Left ventricle myocardium inferior (tissue), 1 donor: ENCODE measurements at regions not wholly inside any gene's neighbourhood (a gene's known extent, or its start where the extent isn't known, plus 50 kb on each side); places are given as distances from the start of the nearest gene placed in this dataset.

Experiments used
- DNase-seq: peaks from one replicate; pipeline ENCODE4 v3.0.0-alpha.2; 2020
- H3K27ac ChIP-seq: fragments of 200-600 bp; replicated peaks from 2 replicates; pipeline ENCODE4 v1.8.0; 2021
- H3K27me3 ChIP-seq: fragments of 200-600 bp; 2 replicates; pipeline ENCODE4 v1.8.0; 2021; ENCODE audit warnings: low read depth
- H3K36me3 ChIP-seq: fragments of 200-600 bp; 2 replicates; pipeline ENCODE4 v1.8.0; 2021
- H3K4me1 ChIP-seq: fragments of 200-600 bp; 2 replicates; pipeline ENCODE4 v1.8.0; 2021
- H3K4me3 ChIP-seq: fragments of 200-600 bp; 2 replicates; pipeline ENCODE4 v1.8.0; 2021; ENCODE audit warnings: mild to moderate bottlenecking, moderate library complexity
- H3K9me3 ChIP-seq: fragments of 200-600 bp; replicated peaks from 2 replicates; pipeline ENCODE4 v1.8.0; 2021
- intact Hi-C: fragments of 100-400 bp; cut with micrococcal nuclease; formaldehyde crosslinking; loops from one replicate; pipeline ENCODE4 v1.11.0; 2022
- TF ChIP-seq, protein P1 (sequence below): fragments of 200-600 bp; IDR thresholded peaks from 2 replicates; pipeline ENCODE4 v1.8.0; 2021; ENCODE audit warnings: antibody characterized with exemption, mild to moderate bottlenecking, borderline replicate concordance
- donor health status: DM: no; HTN: yes; CAD: no; lungs with severe emphysema.

DNA sequence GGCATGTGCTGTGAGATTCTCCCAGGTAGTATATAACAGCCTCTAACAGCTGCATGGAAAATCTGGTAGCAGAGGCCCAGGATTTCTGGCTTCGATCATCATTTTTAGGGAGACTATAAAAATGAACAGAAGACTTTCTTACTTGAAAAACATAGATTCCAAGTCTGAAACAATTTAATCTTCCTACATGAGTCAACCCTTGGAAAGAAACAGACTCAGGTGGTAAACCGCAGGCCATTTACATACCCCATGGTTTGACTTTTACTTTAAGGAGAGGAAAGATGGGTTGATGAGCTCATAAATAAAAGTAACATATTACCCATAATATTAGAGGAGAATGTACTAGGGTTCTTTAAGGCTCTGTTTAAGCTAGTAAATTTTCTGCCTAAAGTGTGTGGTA lies 121.6 kb downstream of the CYSLTR2 start:
- no peak overlapping the region for H3K4me3 ChIP-seq
- H3K9me3 ChIP-seq: peaks cover 9% of the 10 kb centered on the region
- TF ChIP-seq, protein P1, sequence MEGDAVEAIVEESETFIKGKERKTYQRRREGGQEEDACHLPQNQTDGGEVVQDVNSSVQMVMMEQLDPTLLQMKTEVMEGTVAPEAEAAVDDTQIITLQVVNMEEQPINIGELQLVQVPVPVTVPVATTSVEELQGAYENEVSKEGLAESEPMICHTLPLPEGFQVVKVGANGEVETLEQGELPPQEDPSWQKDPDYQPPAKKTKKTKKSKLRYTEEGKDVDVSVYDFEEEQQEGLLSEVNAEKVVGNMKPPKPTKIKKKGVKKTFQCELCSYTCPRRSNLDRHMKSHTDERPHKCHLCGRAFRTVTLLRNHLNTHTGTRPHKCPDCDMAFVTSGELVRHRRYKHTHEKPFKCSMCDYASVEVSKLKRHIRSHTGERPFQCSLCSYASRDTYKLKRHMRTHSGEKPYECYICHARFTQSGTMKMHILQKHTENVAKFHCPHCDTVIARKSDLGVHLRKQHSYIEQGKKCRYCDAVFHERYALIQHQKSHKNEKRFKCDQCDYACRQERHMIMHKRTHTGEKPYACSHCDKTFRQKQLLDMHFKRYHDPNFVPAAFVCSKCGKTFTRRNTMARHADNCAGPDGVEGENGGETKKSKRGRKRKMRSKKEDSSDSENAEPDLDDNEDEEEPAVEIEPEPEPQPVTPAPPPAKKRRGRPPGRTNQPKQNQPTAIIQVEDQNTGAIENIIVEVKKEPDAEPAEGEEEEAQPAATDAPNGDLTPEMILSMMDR: no peak
- intact Hi-C loops: no loop called here
- H3K27me3 ChIP-seq: no peaks in the 10 kb centered on the region
- H3K4me1 ChIP-seq: peaks cover 16% of the 10 kb centered on the region
- no peaks in the 10 kb centered on the region for H3K36me3 ChIP-seq
- no peak for DNase-seq
- H3K27ac ChIP-seq: no peak overlapping the region

DNA sequence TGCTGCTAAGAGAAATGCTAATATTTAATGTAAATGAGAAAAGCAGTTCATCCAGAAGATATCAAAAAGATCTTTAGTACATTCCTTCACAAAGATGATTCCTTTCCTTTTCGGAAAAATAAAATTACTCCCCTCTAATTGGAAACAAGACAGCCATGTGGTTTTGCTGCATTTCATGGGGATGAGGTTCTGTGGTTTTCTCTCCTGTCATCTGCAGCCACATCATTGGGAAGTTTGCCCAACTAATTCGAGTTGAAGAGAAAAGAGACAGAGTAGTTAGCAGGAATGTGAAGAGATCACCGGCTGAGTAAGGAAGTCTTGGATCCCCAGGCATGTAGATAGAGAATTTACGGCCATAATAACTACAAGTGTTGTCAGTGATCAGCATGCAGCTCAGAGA lies 122.1 kb downstream of the CYSLTR2 start:
- DNase-seq: no peak
- no peaks in the 10 kb centered on the region for H3K27me3 ChIP-seq
- H3K27ac ChIP-seq: no peak overlapping the region
- peaks cover 15% of the 10 kb centered on the region for H3K9me3 ChIP-seq
- TF ChIP-seq, protein P1: no peak
- H3K4me3 ChIP-seq: no peak overlapping the region
- intact Hi-C loops: no loop called here
- H3K36me3 ChIP-seq: no peaks in the 10 kb centered on the region
- H3K4me1 ChIP-seq: peaks cover 16% of the 10 kb centered on the region

DNA sequence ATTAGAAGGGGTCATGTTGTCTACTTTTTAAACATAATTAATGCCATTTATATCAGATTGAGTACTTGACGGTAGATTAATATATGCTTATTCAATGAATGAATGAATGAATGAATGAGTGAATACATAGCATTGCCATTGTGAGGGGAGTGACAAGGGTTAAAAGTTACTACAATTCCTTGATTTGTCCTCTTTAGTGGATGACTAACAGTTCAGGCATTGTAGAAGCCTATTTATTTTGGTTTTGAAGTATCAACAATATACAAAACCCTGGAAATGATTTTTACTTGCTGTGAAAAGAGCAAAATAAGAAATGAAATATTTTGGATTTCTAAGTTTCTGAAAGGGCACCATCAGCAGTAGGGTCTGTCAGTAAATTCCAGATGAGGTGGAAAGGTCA lies 122.7 kb downstream of the CYSLTR2 start:
- TF ChIP-seq, protein P1: no peak
- H3K9me3 ChIP-seq: peaks cover 21% of the 10 kb centered on the region
- no peak overlapping the region for H3K4me3 ChIP-seq
- DNase-seq: no peak
- H3K27ac ChIP-seq: no peak overlapping the region
- no peaks in the 10 kb centered on the region for H3K36me3 ChIP-seq
- no peaks in the 10 kb centered on the region for H3K27me3 ChIP-seq
- peaks cover 16% of the 10 kb centered on the region for H3K4me1 ChIP-seq
- intact Hi-C loops: no loop called here

DNA sequence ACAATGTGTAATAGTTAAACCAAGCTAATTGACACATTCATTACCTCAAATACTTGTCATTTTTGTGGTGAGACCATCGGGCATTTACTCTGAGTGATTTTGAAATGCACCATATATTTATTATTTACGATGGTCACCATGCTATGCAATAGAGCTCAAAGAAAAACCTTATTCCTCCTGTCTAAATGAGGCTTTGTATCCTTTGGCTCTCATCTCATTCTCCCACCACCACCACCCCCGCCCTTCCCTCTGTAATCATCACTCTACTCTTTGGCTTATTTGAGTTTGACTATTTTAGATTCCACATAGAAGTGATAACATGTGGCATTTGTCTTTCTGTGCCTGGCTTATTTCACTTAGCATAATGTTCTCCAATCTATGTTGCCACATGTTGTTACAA lies 124.9 kb downstream of the CYSLTR2 start:
- TF ChIP-seq, protein P1: no peak
- intact Hi-C loops: no loop called here
- Histone ChIP-seq H3K36me3 (no peaks in the 10 kb centered on the region), H3K4me1 (peaks cover 21% of the 10 kb centered on the region), H3K27ac (peak overlapping the region; percentile 56), H3K27me3 (no peaks in the 10 kb centered on the region), H3K9me3 (peaks cover 31% of the 10 kb centered on the region), H3K4me3 (no peak overlapping the region)
- DNase-seq: no peak

DNA sequence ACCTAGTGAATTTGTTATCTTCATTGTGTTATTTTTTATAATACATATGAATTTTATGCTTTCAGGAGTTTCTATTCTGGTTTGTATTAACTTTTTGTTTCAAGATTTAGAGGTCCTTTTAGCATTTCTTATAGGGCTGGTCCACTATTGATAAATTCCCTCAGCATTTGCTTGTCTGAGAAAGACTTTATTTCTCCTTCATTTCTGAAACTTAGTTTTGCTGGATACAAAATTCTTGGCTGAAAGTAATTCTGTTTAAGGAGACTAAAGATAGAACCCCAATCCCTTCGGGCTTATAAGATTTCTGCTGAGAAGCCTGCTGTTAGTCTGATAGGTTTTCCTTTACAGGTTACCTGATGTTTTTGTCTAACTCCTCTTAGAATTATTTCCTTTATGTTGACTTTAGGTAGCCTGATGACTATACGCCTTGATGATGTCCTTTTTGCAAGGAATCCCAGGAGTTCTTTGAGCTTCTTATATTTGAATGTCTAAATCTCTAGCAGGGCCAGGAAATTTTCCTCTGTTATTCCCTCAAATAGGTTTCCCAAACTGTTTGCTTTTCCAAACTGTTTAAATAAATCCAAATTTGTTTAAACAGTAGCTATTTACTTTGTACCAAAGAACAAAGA lies 127.1 kb downstream of the CYSLTR2 start:
- Histone ChIP-seq H3K27me3 (no peaks in the 10 kb centered on the region), H3K27ac (no peak overlapping the region), H3K4me3 (no peak overlapping the region), H3K36me3 (no peaks in the 10 kb centered on the region), H3K4me1 (peaks cover 25% of the 10 kb centered on the region), H3K9me3 (peaks cover 31% of the 10 kb centered on the region)
- DNase-seq: no peak
- TF ChIP-seq, protein P1: no peak
- intact Hi-C loops: no loop called here

DNA sequence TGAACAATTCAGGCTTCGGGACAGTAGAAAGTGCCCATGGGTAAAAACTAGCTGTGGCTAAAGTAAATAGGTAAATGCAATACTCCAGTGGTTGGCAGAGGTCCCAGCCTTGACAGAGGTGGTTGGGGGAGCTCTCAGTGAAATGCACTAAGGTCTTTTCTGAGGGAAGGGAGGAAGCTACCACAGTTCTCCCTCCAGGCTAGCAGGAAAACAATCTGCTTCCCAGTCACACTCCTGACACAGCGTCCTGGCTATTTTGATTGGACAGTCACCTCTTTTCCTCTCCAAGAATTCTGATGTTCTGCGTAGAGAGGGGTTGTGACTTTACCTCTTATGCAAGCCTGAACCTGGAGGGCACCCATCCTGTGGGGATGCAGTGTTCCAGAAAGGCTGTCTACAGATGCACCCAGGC lies 128.7 kb downstream of the CYSLTR2 start:
- intact Hi-C loops: no loop called here
- DNase-seq: no peak
- peak overlapping the region; percentile 62 for H3K27ac ChIP-seq

More for the DNA sequence above, 128.7 kb downstream of the CYSLTR2 start:
- Histone ChIP-seq H3K27me3 (no peaks in the 10 kb centered on the region), H3K36me3 (no peaks in the 10 kb centered on the region), H3K9me3 (peaks cover 31% of the 10 kb centered on the region), H3K4me3 (no peak overlapping the region), H3K4me1 (peaks cover 22% of the 10 kb centered on the region)
- TF ChIP-seq, protein P1: no peak
